H1 (cell line): ENCODE measurements at regions not wholly inside any gene's neighbourhood (a gene's known extent, or its start where the extent isn't known, plus 50 kb on each side); places are given as distances from the start of the nearest gene placed in this dataset.

ENCODE experiments used
- TF ChIP-seq, protein P1 (sequence below): IDR thresholded peaks from 2 replicates; pipeline ENCODE4 v1.6.1; 2011; ENCODE audit warnings: low read depth, mild to moderate bottlenecking, low read length; ENCODE audit not compliant: insufficient read depth

DNA sequence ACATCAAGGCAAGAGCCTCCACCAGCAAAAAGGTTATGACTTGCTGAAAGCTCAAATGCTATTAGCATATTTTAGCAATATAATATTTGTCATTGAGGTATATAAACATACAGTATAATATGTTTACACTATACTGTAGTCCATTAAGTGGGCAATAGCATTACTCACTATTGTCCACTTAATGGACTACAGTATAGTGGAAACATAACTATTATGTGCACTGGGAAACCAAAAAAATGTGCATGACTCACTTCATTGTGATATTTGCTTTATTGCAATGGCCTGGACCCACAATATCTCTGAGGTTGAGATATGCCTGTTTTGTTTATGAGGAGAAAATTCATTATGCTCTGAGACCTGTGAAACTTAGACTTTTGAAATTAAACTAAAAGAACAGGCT is 300.0 kb downstream of the BARHL2 start (continued):
- TF ChIP-seq, protein P1, sequence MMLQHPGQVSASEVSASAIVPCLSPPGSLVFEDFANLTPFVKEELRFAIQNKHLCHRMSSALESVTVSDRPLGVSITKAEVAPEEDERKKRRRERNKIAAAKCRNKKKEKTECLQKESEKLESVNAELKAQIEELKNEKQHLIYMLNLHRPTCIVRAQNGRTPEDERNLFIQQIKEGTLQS: no peak
